HL-60 (cell line): ENCODE measurements at regions not wholly inside any gene's neighbourhood (a gene's known extent, or its start where the extent isn't known, plus 50 kb on each side); places are given as distances from the start of the nearest gene placed in this dataset.

Experiments
- CTCF ChIP-seq: IDR thresholded peaks from one replicate; pipeline ENCODE4 v1.5.1; 2011; ENCODE audit warnings: low read length, control low read depth, inconsistent platforms; ENCODE audit not compliant: insufficient read depth
- REST ChIP-seq: IDR thresholded peaks from 2 replicates; pipeline ENCODE4 v1.6.1; 2012; ENCODE audit warnings: low read depth; ENCODE audit not compliant: insufficient replicate concordance

GRCh38 chr13:32882691-32883090, 133.5 kb upstream of the KL start:
- TF ChIP-seq CTCF = no peak
- TF ChIP-seq REST = no peak
